ENCODE measurements at regions not wholly inside any gene's neighbourhood (a gene's known extent, or its start where the extent isn't known, plus 50 kb on each side); places are given as distances from the start of the nearest gene placed in this dataset.
"Not testable (repeated sequence)": the region's sequence is repeated elsewhere in the genome, so short reads cannot be mapped to it uniquely, and the experiment has no call there.

GRCh38 chr4:175090116-175090515 is 172.0 kb downstream of the ADAM29 start:
- no peaks in the 10 kb centered on the region for H3K9me2 ChIP-seq (ENCODE audit: insufficient read depth, low read length)
- H3K79me2 ChIP-seq (ENCODE audit: insufficient read depth, low read depth, low read length), result no peaks in the 10 kb centered on the region
- no TSS peak for BruUV-seq (replicated peaks)
- H3K4me1 ChIP-seq (ENCODE audit: insufficient read depth, low read length, poor library complexity, severe bottlenecking), result no peaks in the 10 kb centered on the region
- ChIA-PET POLR2A (interaction anchor here (0.7 to 1.9 kb wide), 3 partner anchors 11 to 18 kb away, joined by 3 to 7 read pairs (median 6); no protein-coding TSS in a partner anchor), CTCF (ENCODE audit: unreplicated experiment) (no interaction called here)
- no peak overlapping the region for H3K4me2 ChIP-seq (ENCODE audit: low read length)
- peaks cover 6% of the 10 kb centered on the region; the same call in 1 of the 2 replicates for H3K9me3 ChIP-seq (ENCODE audit: low read length)
- intact Hi-C loops (cut with micrococcal nuclease; ENCODE audit: unreplicated experiment), result no loop called here
- TF ChIP-seq EZH2phosphoT487 (IDR thresholded peaks at IDR 0.05; ENCODE audit: borderline replicate concordance, low read depth, low read length) (no peak), CTCF (conservative IDR thresholded peaks at IDR 0.05; ENCODE audit: low read length) (no peak)
- no peak overlapping the region for H3K4me3 ChIP-seq (ENCODE audit: low read depth, low read length, poor library complexity, severe bottlenecking)
- no peaks in the 10 kb centered on the region; the same call in 1 of the 2 replicates for H3K36me3 ChIP-seq (ENCODE audit: insufficient read depth, low read length)
- no peaks in the 10 kb centered on the region for H4K20me1 ChIP-seq (ENCODE audit: insufficient read depth, low read length)
- H3K27ac ChIP-seq (ENCODE audit: low read depth, low read length, poor library complexity, severe bottlenecking), result no peak overlapping the region
- no peak overlapping the region for H2AFZ ChIP-seq (ENCODE audit: low read length)
- no peak for DNase-seq (ENCODE audit: low spot score)

GRCh38 chr4:175091649-175092048 is 173.5 kb downstream of the ADAM29 start:
- Histone ChIP-seq H2AFZ (ENCODE audit: low read length) (peak overlapping the region; percentile 21; the same call in 1 of the 2 replicates), H3K4me1 (ENCODE audit: insufficient read depth, low read length, poor library complexity, severe bottlenecking) (no peaks in the 10 kb centered on the region), H4K20me1 (ENCODE audit: insufficient read depth, low read length) (no peaks in the 10 kb centered on the region), H3K27ac (ENCODE audit: low read depth, low read length, poor library complexity, severe bottlenecking) (no peak overlapping the region), H3K9me3 (ENCODE audit: low read length) (peaks cover 6% of the 10 kb centered on the region; the same call in 1 of the 2 replicates), H3K36me3 (ENCODE audit: insufficient read depth, low read length) (no peaks in the 10 kb centered on the region; the same call in 1 of the 2 replicates), H3K9me2 (ENCODE audit: insufficient read depth, low read length) (no peaks in the 10 kb centered on the region), H3K79me2 (ENCODE audit: insufficient read depth, low read depth, low read length) (no peaks in the 10 kb centered on the region), H3K4me3 (ENCODE audit: low read depth, low read length, poor library complexity, severe bottlenecking) (no peak overlapping the region), H3K4me2 (ENCODE audit: low read length) (no peak overlapping the region)
- DNase-seq (ENCODE audit: low spot score), result no peak
- CTCF ChIA-PET (ENCODE audit: unreplicated experiment), result no interaction called here
- POLR2A ChIA-PET, result no interaction called here
- no peak for TF ChIP-seq EZH2phosphoT487 (IDR thresholded peaks at IDR 0.05; ENCODE audit: borderline replicate concordance, low read depth, low read length)
- TF ChIP-seq CTCF (conservative IDR thresholded peaks at IDR 0.05; ENCODE audit: low read length), result no peak
- BruUV-seq (replicated peaks), result no TSS peak
- intact Hi-C loops (cut with micrococcal nuclease; ENCODE audit: unreplicated experiment), result no loop called here

- no peak for TF ChIP-seq CTCF (conservative IDR thresholded peaks at IDR 0.05; ENCODE audit: low read length)
- no peak for TF ChIP-seq EZH2phosphoT487 (IDR thresholded peaks at IDR 0.05; ENCODE audit: borderline replicate concordance, low read depth, low read length)
- peaks cover 6% of the 10 kb centered on the region; the same call in 1 of the 2 replicates for H3K9me3 ChIP-seq (ENCODE audit: low read length)
- no peak overlapping the region for H3K27ac ChIP-seq (ENCODE audit: low read depth, low read length, poor library complexity, severe bottlenecking)
- H3K36me3 ChIP-seq (ENCODE audit: insufficient read depth, low read length), result no peaks in the 10 kb centered on the region; the same call in 1 of the 2 replicates
- H3K4me1 ChIP-seq (ENCODE audit: insufficient read depth, low read length, poor library complexity, severe bottlenecking), result no peaks in the 10 kb centered on the region
- no peaks in the 10 kb centered on the region for H4K20me1 ChIP-seq (ENCODE audit: insufficient read depth, low read length)
- no peak overlapping the region for H3K4me2 ChIP-seq (ENCODE audit: low read length)
- intact Hi-C loops (cut with micrococcal nuclease; ENCODE audit: unreplicated experiment), result no loop called here
- no peaks in the 10 kb centered on the region for H3K79me2 ChIP-seq (ENCODE audit: insufficient read depth, low read depth, low read length)
- no peak overlapping the region for H2AFZ ChIP-seq (ENCODE audit: low read length)
- no TSS peak for BruUV-seq (replicated peaks)
- DNase-seq (ENCODE audit: low spot score), result no peak
- ChIA-PET POLR2A (no interaction called here), CTCF (ENCODE audit: unreplicated experiment) (no interaction called here)
- no peak overlapping the region for H3K4me3 ChIP-seq (ENCODE audit: low read depth, low read length, poor library complexity, severe bottlenecking)
- H3K9me2 ChIP-seq (ENCODE audit: insufficient read depth, low read length), result no peaks in the 10 kb centered on the region
Observed at GRCh38 chr4:175092114-175092513, 174.0 kb downstream of the ADAM29 start.

- H3K4me2 ChIP-seq (ENCODE audit: low read length); H3K4me1 ChIP-seq (ENCODE audit: insufficient read depth, low read length, poor library complexity, severe bottlenecking); H3K4me3 ChIP-seq (ENCODE audit: low read depth, low read length, poor library complexity, severe bottlenecking); BruUV-seq (replicated peaks); H3K36me3 ChIP-seq (ENCODE audit: insufficient read depth, low read length); H3K9me3 ChIP-seq (ENCODE audit: low read length); H2AFZ ChIP-seq (ENCODE audit: low read length); intact Hi-C loops (cut with micrococcal nuclease; ENCODE audit: unreplicated experiment); H3K9me2 ChIP-seq (ENCODE audit: insufficient read depth, low read length); DNase-seq (ENCODE audit: low spot score); POLR2A ChIA-PET; CTCF ChIA-PET (ENCODE audit: unreplicated experiment); H3K79me2 ChIP-seq (ENCODE audit: insufficient read depth, low read depth, low read length); H4K20me1 ChIP-seq (ENCODE audit: insufficient read depth, low read length); H3K27ac ChIP-seq (ENCODE audit: low read depth, low read length, poor library complexity, severe bottlenecking): not testable (repeated sequence)
Observed at GRCh38 chr4:175093055-175093454, 174.9 kb downstream of the ADAM29 start.

All from OCI-LY7 (cell line).